Liver (tissue), 8 donors: ENCODE measurements at regions not wholly inside any gene's neighbourhood (a gene's known extent, or its start where the extent isn't known, plus 50 kb on each side); places are given as distances from the start of the nearest gene placed in this dataset.

Experiments used
- DNase-seq: peaks from one replicate; pipeline ENCODE4 v3.0.0-alpha.2; 2017; ENCODE audit warnings: low spot score
- H3K27ac ChIP-seq, 2 donors: one replicate each; pipeline ENCODE4 v1.7.0; 2013; ENCODE audit warnings: inconsistent platforms in 2 of 2, low read length in 2 of 2, control low read depth in 1 of 2, low read depth in 1 of 2, mild to moderate bottlenecking in 1 of 2
- H3K27me3 ChIP-seq, 4 donors: one replicate each; pipeline versions ENCODE4 v1.6.1 to v1.7.0; 2013; ENCODE audit warnings: low read length in 3 of 4, inconsistent platforms in 1 of 4, mild to moderate bottlenecking in 1 of 4, moderate library complexity in 1 of 4; ENCODE audit not compliant: control insufficient read depth in 4 of 4, insufficient read depth in 4 of 4
- H3K36me3 ChIP-seq, 4 donors: one replicate each; pipeline versions ENCODE4 v1.6.1 to v1.7.0; 2013; ENCODE audit warnings: low read length in 3 of 4, mild to moderate bottlenecking in 3 of 4, low read depth in 1 of 4, moderate library complexity in 1 of 4; ENCODE audit not compliant: control insufficient read depth in 4 of 4, insufficient read depth in 3 of 4
- H3K4me1 ChIP-seq, 4 donors: one replicate each; pipeline versions ENCODE4 v1.6.1 to v1.7.0; 2013; ENCODE audit warnings: low read length in 3 of 4, mild to moderate bottlenecking in 3 of 4, moderate library complexity in 1 of 4; ENCODE audit not compliant: control insufficient read depth in 4 of 4, insufficient read depth in 4 of 4
- H3K4me3 ChIP-seq, 3 donors: one replicate each; pipeline versions ENCODE4 v1.6.1 to v1.7.0; 2013; ENCODE audit warnings: low read length in 3 of 3, control low read depth in 1 of 3, low read depth in 1 of 3, mild to moderate bottlenecking in 1 of 3
- H3K9ac ChIP-seq, 2 donors: one replicate each; pipeline ENCODE4 v1.7.0; 2013; ENCODE audit warnings: low read length in 2 of 2, mild to moderate bottlenecking in 2 of 2, moderate library complexity in 2 of 2, control low read depth in 1 of 2, low read depth in 1 of 2
- H3K9me3 ChIP-seq, 4 donors: one replicate each; pipeline versions ENCODE4 v1.6.1 to v1.7.0; 2013; ENCODE audit warnings: low read length in 3 of 4; ENCODE audit not compliant: control insufficient read depth in 4 of 4
- ATF3 ChIP-seq: IDR thresholded peaks from 2 replicates; pipeline ENCODE4 v1.6.1; 2016; ENCODE audit warnings: antibody characterized with exemption
- CTCF ChIP-seq: fragments of 150-350 bp; IDR thresholded peaks from 2 replicates; pipeline ENCODE4 v1.5.1; 2017; ENCODE audit warnings: improper control_type of control experiment, low read depth, low read length; ENCODE audit not compliant: missing input control
- EGR1 ChIP-seq, 2 donors: IDR thresholded peaks; 2 replicates each; pipeline ENCODE4 v1.6.1; 2016 to 2018; ENCODE audit warnings: antibody characterized with exemption in 2 of 2, low read depth in 2 of 2
- FOXA1 ChIP-seq: IDR thresholded peaks from 2 replicates; pipeline ENCODE4 v1.6.1; 2016; ENCODE audit warnings: antibody characterized with exemption
- FOXA2 ChIP-seq: IDR thresholded peaks from 2 replicates; pipeline ENCODE4 v1.6.1; 2016; ENCODE audit warnings: antibody characterized with exemption
- HNF4A ChIP-seq, 2 donors: conservative IDR thresholded peaks; 2 replicates each; pipeline ENCODE4 v1.6.1; 2016; ENCODE audit warnings: antibody characterized with exemption in 2 of 2, mild to moderate bottlenecking in 2 of 2
- HNF4G ChIP-seq: IDR thresholded peaks from 2 replicates; pipeline ENCODE4 v1.6.1; 2016; ENCODE audit warnings: antibody characterized with exemption
- JUND ChIP-seq, 2 donors: IDR thresholded peaks; 2 replicates each; pipeline ENCODE4 v1.6.1; 2016; ENCODE audit warnings: antibody characterized with exemption in 2 of 2
- NR2F2 ChIP-seq: IDR thresholded peaks from 2 replicates; pipeline ENCODE4 v1.6.1; 2016; ENCODE audit warnings: antibody characterized with exemption
- RAD21 ChIP-seq, 2 donors: IDR thresholded peaks; 2 replicates each; pipeline ENCODE4 v1.6.1; 2016; ENCODE audit warnings: antibody characterized with exemption in 2 of 2, mild to moderate bottlenecking in 2 of 2
- REST ChIP-seq: IDR thresholded peaks from 2 replicates; pipeline ENCODE4 v1.6.1; 2016; ENCODE audit warnings: antibody characterized with exemption, mild to moderate bottlenecking
- RXRA ChIP-seq, 2 donors: IDR thresholded peaks; 2 replicates each; pipeline ENCODE4 v1.6.1; 2017 to 2018; ENCODE audit warnings: antibody characterized with exemption in 2 of 2, mild to moderate bottlenecking in 1 of 2
- SP1 ChIP-seq: IDR thresholded peaks from 2 replicates; pipeline ENCODE4 v1.6.1; 2018; ENCODE audit warnings: antibody characterized with exemption, mild to moderate bottlenecking
- TAF1 ChIP-seq: conservative IDR thresholded peaks from 2 replicates; pipeline ENCODE4 v1.6.1; 2016; ENCODE audit warnings: antibody characterized with exemption, mild to moderate bottlenecking
- WGBS: extraction: QIAGEN DNeasy Blood & Tissue Kit; methylation state at CpG from one replicate; pipeline ENCODE4 v1.1.7; 2013; 5-methylcytosine and 5-hydroxymethylcytosine counted together
- TF ChIP-seq, protein P1 (sequence below): IDR thresholded peaks from 2 replicates; pipeline ENCODE4 v1.6.1; 2016; ENCODE audit warnings: antibody characterized with exemption
- donor health status: healthy.
- donor health status: healthy.
- donor health status: healthy.
- donor health status: healthy.
- donor health status: healthy.

DNA sequence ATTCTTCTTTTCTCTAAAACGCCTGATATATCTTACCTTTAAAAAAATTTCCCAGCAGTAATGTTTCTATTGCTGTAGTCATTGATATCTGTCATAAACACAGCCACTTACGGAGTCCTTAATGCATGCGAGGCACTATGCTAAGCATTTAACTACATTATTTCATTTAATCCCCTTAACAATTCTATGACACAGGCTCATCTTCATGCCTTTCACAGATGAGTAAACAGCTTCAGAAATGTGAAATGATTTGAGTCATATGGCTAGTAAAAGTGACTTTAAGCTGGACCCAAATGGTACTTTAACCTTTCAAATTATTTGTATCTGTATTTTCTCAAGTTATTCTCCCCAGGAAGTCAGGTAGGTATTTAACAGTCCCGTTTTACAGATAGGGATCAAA is 125.1 kb upstream of the FGGY start:
- Histone ChIP-seq H3K4me1 (no peaks in the 10 kb centered on the region), H3K9me3 (no peaks in the 10 kb centered on the region), H3K4me3 (no peak overlapping the region), H3K27me3 (no peaks in the 10 kb centered on the region), H3K27ac (no peak overlapping the region), H3K36me3 (no peaks in the 10 kb centered on the region), H3K9ac (no peak overlapping the region)
- 93% methylated on average over 4 of the region's 4 CpGs for WGBS
- no peak for DNase-seq
- TF ChIP-seq RAD21 (IDR thresholded peaks at IDR 0.05) (no peak), CTCF (no peak), NR2F2 (no peak)

GRCh38 chr1:59172693-59173092 is 124.2 kb upstream of the FGGY start:
- no peaks in the 10 kb centered on the region for H3K27me3 ChIP-seq
- no peak overlapping the region for H3K27ac ChIP-seq
- no peaks in the 10 kb centered on the region for H3K36me3 ChIP-seq
- H3K9ac ChIP-seq: no peak overlapping the region
- TF ChIP-seq JUND (IDR thresholded peaks at IDR 0.05): no peak
- TF ChIP-seq FOXA1: no peak
- 85% methylated on average over 1 of the region's 1 CpG for WGBS
- H3K4me1 ChIP-seq: no peaks in the 10 kb centered on the region
- no peaks in the 10 kb centered on the region for H3K9me3 ChIP-seq
- H3K4me3 ChIP-seq: no peak overlapping the region
- DNase-seq: no peak

- TF ChIP-seq HNF4A (conservative IDR thresholded peaks at IDR 0.05) (no peak), FOXA2 (no peak), TAF1 (no peak), SP1 (no peak), EGR1 (IDR thresholded peaks at IDR 0.05; ENCODE audit: low read depth in 2 of 2) (no peak), ATF3 (no peak)
- H3K27me3 ChIP-seq: no peaks in the 10 kb centered on the region
- H3K9me3 ChIP-seq: no peaks in the 10 kb centered on the region
- no peak overlapping the region for H3K9ac ChIP-seq
- H3K36me3 ChIP-seq: no peaks in the 10 kb centered on the region
- no peak for DNase-seq
- H3K27ac ChIP-seq: no peak overlapping the region
- H3K4me1 ChIP-seq: no peaks in the 10 kb centered on the region
- no peak overlapping the region for H3K4me3 ChIP-seq
- 74% methylated on average over 1 of the region's 1 CpG for WGBS
These were observed 123.2 kb upstream of the FGGY start for GRCh38 chr1:59173721-59174120.

GRCh38 chr1:59176471-59176870 is 120.4 kb upstream of the FGGY start:
- H3K27ac ChIP-seq: no peak overlapping the region
- WGBS: 96% methylated on average over 3 of the region's 3 CpGs
- no peaks in the 10 kb centered on the region for H3K36me3 ChIP-seq
- no peak overlapping the region for H3K9ac ChIP-seq
- H3K4me3 ChIP-seq: no peak overlapping the region
- no peaks in the 10 kb centered on the region for H3K27me3 ChIP-seq
- TF ChIP-seq FOXA2 (no peak), TAF1 (no peak), RXRA (IDR thresholded peaks at IDR 0.05) (no peak), HNF4G (no peak), REST (no peak)
- TF ChIP-seq, protein P1, sequence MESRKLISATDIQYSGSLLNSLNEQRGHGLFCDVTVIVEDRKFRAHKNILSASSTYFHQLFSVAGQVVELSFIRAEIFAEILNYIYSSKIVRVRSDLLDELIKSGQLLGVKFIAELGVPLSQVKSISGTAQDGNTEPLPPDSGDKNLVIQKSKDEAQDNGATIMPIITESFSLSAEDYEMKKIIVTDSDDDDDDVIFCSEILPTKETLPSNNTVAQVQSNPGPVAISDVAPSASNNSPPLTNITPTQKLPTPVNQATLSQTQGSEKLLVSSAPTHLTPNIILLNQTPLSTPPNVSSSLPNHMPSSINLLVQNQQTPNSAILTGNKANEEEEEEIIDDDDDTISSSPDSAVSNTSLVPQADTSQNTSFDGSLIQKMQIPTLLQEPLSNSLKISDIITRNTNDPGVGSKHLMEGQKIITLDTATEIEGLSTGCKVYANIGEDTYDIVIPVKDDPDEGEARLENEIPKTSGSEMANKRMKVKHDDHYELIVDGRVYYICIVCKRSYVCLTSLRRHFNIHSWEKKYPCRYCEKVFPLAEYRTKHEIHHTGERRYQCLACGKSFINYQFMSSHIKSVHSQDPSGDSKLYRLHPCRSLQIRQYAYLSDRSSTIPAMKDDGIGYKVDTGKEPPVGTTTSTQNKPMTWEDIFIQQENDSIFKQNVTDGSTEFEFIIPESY: no peak
- H3K9me3 ChIP-seq: no peaks in the 10 kb centered on the region
- DNase-seq: no peak
- H3K4me1 ChIP-seq: peaks cover 0 to 3% (median under 1%) of the 10 kb centered on the region in 4 donors
